Neural cell (in vitro differentiated cells): ENCODE measurements at regions not wholly inside any gene's neighbourhood (a gene's known extent, or its start where the extent isn't known, plus 50 kb on each side); places are given as distances from the start of the nearest gene placed in this dataset.

ENCODE experiments used
- H2AFZ ChIP-seq: fragments of 200-600, 300-800 bp; sonication (generic), shearing (Covaris generic); 2 replicates; pipeline ENCODE4 v1.6.0; 2014; ENCODE audit warnings: low read depth, mild to moderate bottlenecking, antibody characterized with exemption, low read length, moderate library complexity
- H3F3A ChIP-seq: fragments of 200-600 bp; shearing (Covaris generic); 2 replicates; pipeline ENCODE4 v1.6.1; 2016; ENCODE audit warnings: mild to moderate bottlenecking, moderate library complexity, mixed read lengths, antibody characterized with exemption, low read length; ENCODE audit not compliant: insufficient read depth, poor library complexity, severe bottlenecking
- H3K27ac ChIP-seq: fragments of 200-600, 300-800 bp; sonication (generic), shearing (Covaris generic); 2 replicates; pipeline ENCODE4 v1.5.1; 2014; ENCODE audit warnings: mild to moderate bottlenecking, low read length, moderate library complexity
- H3K27me3 ChIP-seq: fragments of 300-800, 200-600 bp; sonication (generic), shearing (Covaris generic); 2 replicates; pipeline ENCODE4 v1.6.0; 2014; ENCODE audit warnings: mild to moderate bottlenecking, low read depth, low read length, moderate library complexity; ENCODE audit not compliant: insufficient read depth
- H3K36me3 ChIP-seq: fragments of 300-800, 200-600 bp; sonication (generic), shearing (Covaris generic); 2 replicates; pipeline ENCODE4 v1.5.1; 2014; ENCODE audit warnings: mild to moderate bottlenecking, antibody characterized with exemption, low read length, moderate library complexity; ENCODE audit not compliant: insufficient read depth
- H3K4me2 ChIP-seq: fragments of 300-800, 200-600 bp; sonication (generic), shearing (Covaris generic); 2 replicates; pipeline ENCODE4 v1.6.0; 2014; ENCODE audit warnings: mild to moderate bottlenecking, low read length
- H3K4me3 ChIP-seq: fragments of 300-800, 200-600 bp; sonication (generic), shearing (Covaris generic); 2 replicates; pipeline ENCODE4 v1.5.1; 2014; ENCODE audit warnings: mild to moderate bottlenecking, low read length, moderate library complexity
- H3K79me2 ChIP-seq: fragments of 200-600 bp; shearing (Covaris generic); replicated peaks from 2 replicates; pipeline ENCODE4 v1.6.0; 2014; ENCODE audit warnings: mild to moderate bottlenecking, low read length, moderate library complexity; ENCODE audit not compliant: insufficient read depth
- H3K9ac ChIP-seq: fragments of 300-800, 200-600 bp; sonication (generic), shearing (Covaris generic); 2 replicates; pipeline ENCODE4 v1.6.1; 2016; ENCODE audit warnings: mild to moderate bottlenecking, low read length, mixed read lengths
- H3K9me2 ChIP-seq: fragments of 200-600 bp; shearing (Covaris generic); 2 replicates; pipeline ENCODE4 v1.6.1; 2016; ENCODE audit warnings: mild to moderate bottlenecking, low read length, mixed read lengths; ENCODE audit not compliant: insufficient read depth
- H3K9me3 ChIP-seq: fragments of 200-600, 300-800 bp; sonication (generic), shearing (Covaris generic); 2 replicates; pipeline ENCODE4 v1.6.1; 2016; ENCODE audit warnings: mild to moderate bottlenecking, mixed run types, low read length, moderate library complexity, mixed read lengths
- H4K20me1 ChIP-seq: fragments of 200-600 bp; shearing (Covaris generic); 2 replicates; pipeline ENCODE4 v1.6.1; 2016; ENCODE audit warnings: mild to moderate bottlenecking, mixed run types; ENCODE audit not compliant: insufficient read depth
- EP300 ChIP-seq: fragments of 450-650 bp; conservative IDR thresholded peaks from 2 replicates; pipeline ENCODE4 v1.6.1; 2014; ENCODE audit warnings: antibody characterized with exemption, mild to moderate bottlenecking, moderate library complexity; ENCODE audit not compliant: poor library complexity, severe bottlenecking
- EZH2 ChIP-seq: fragments of 200-600, 300-800 bp; shearing (Covaris generic), sonication (generic); IDR thresholded peaks from 2 replicates; pipeline ENCODE4 v1.6.1; 2014; ENCODE audit warnings: antibody characterized with exemption, low read length, borderline replicate concordance, mild to moderate bottlenecking; ENCODE audit not compliant: insufficient read depth, poor library complexity, severe bottlenecking
- MXI1 ChIP-seq: fragments of 450-650 bp; conservative IDR thresholded peaks from 2 replicates; pipeline ENCODE4 v1.6.1; 2014; ENCODE audit warnings: antibody characterized with exemption, mild to moderate bottlenecking; ENCODE audit not compliant: poor library complexity, severe bottlenecking
- POLR2AphosphoS5 ChIP-seq: IDR thresholded peaks from 2 replicates; pipeline ENCODE4 v1.6.1; 2012
- RAD21 ChIP-seq: fragments of 450-650 bp; conservative IDR thresholded peaks from 2 replicates; pipeline ENCODE4 v1.6.1; 2014; ENCODE audit warnings: antibody characterized with exemption, mild to moderate bottlenecking, moderate library complexity
- SMC3 ChIP-seq: fragments of 450-650 bp; conservative IDR thresholded peaks from 2 replicates; pipeline ENCODE4 v1.6.1; 2014; ENCODE audit warnings: antibody characterized with exemption, mild to moderate bottlenecking, moderate library complexity; ENCODE audit not compliant: poor library complexity
- TAF1 ChIP-seq: IDR thresholded peaks from 2 replicates; pipeline ENCODE4 v1.6.1; 2012; ENCODE audit warnings: low read depth
- TF ChIP-seq, protein P1 (sequence below): IDR thresholded peaks from 2 replicates; pipeline ENCODE4 v1.6.1; 2012; ENCODE audit warnings: borderline replicate concordance
- TF ChIP-seq, protein P2 (sequence below): fragments of 450-650 bp; IDR thresholded peaks from 2 replicates; pipeline ENCODE4 v1.5.1; 2014; ENCODE audit warnings: antibody characterized with exemption, mild to moderate bottlenecking, moderate library complexity; ENCODE audit not compliant: poor library complexity, severe bottlenecking

DNA sequence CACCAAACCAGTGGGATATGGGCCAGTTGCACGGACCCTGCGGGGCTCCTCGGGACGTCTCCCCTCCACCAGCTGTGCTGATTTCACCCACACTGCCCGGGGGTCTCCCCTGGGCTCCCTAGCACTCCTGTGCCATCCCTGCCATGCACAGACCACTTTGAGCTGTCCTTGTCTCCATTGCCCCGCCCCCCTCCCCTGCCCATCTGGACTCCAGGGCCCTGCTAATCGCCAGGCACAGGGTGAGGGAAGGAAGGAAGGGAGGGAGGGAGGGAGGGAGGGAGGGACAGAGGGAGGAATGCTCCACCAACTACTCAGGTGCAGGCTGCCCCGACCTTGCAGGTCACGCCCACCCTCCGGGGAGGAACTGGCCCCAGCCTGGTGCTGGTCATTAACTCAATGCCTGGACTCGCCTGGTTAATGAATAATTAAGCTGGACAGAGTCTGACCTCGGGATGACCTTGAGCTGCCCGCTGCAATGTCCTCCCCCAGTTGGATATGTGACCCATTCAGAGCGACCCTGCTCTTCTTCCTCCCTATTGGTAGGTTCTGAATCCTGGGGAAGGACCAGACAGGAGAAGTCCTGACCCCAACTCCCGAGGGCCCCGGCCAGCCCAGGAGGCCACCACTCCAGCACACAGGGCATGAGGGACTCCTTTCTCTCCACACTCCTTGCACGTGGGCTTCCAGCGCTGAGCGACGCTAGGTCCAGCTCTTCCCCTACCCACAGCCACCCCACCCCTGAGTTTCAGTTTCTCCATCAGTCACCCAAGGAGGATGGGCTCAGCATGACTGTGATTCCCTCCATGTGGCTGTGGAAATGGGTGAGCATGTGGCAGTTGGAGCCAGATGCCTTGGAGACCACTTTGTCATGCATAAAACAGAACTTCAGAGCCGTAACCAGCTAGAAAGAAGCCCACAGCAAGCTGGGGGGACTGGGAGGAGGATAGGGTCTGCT is 62.1 kb downstream of the C9orf50 start:
- Histone ChIP-seq H3K4me3 (no peak overlapping the region), H3F3A (no peaks in the 10 kb centered on the region), H4K20me1 (no peaks in the 10 kb centered on the region), H3K4me2 (no peak overlapping the region), H3K27me3 (no peaks in the 10 kb centered on the region), H3K9ac (no peak overlapping the region), H3K27ac (no peak overlapping the region), H2AFZ (no peak overlapping the region), H3K79me2 (no peaks in the 10 kb centered on the region), H3K9me2 (no peaks in the 10 kb centered on the region), H3K9me3 (no peaks in the 10 kb centered on the region), H3K36me3 (no peaks in the 10 kb centered on the region)
- no peak for TF ChIP-seq RAD21

DNA sequence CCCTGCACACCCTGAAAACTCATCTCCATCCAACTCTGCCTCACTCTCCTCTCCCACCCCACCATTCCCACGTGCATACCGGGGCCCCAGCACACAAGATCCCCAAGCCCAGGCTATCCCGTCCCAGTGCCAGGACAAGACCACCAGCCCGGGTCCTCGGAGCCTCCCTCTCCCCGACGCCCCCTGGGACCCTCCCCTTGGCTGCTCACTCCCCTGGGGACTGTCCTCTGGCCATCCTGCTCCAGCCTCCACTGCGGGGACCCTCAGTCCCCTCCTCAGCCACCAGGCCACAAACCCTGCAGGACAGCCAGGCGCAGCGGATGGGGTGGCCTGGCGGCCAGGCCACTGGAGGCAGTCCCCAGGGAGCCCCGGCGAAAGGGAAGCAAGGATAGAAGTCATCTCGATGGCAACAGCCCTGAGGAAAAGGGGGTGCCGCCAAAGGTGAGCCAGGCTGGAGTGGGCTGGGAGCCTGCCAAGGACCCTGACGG is 62.8 kb downstream of the C9orf50 start:
- TF ChIP-seq, protein P1, sequence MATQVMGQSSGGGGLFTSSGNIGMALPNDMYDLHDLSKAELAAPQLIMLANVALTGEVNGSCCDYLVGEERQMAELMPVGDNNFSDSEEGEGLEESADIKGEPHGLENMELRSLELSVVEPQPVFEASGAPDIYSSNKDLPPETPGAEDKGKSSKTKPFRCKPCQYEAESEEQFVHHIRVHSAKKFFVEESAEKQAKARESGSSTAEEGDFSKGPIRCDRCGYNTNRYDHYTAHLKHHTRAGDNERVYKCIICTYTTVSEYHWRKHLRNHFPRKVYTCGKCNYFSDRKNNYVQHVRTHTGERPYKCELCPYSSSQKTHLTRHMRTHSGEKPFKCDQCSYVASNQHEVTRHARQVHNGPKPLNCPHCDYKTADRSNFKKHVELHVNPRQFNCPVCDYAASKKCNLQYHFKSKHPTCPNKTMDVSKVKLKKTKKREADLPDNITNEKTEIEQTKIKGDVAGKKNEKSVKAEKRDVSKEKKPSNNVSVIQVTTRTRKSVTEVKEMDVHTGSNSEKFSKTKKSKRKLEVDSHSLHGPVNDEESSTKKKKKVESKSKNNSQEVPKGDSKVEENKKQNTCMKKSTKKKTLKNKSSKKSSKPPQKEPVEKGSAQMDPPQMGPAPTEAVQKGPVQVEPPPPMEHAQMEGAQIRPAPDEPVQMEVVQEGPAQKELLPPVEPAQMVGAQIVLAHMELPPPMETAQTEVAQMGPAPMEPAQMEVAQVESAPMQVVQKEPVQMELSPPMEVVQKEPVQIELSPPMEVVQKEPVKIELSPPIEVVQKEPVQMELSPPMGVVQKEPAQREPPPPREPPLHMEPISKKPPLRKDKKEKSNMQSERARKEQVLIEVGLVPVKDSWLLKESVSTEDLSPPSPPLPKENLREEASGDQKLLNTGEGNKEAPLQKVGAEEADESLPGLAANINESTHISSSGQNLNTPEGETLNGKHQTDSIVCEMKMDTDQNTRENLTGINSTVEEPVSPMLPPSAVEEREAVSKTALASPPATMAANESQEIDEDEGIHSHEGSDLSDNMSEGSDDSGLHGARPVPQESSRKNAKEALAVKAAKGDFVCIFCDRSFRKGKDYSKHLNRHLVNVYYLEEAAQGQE: no peak
- TF ChIP-seq POLR2AphosphoS5: no peak
- no peak for TF ChIP-seq TAF1
- no peak for TF ChIP-seq RAD21
- TF ChIP-seq, protein P2, sequence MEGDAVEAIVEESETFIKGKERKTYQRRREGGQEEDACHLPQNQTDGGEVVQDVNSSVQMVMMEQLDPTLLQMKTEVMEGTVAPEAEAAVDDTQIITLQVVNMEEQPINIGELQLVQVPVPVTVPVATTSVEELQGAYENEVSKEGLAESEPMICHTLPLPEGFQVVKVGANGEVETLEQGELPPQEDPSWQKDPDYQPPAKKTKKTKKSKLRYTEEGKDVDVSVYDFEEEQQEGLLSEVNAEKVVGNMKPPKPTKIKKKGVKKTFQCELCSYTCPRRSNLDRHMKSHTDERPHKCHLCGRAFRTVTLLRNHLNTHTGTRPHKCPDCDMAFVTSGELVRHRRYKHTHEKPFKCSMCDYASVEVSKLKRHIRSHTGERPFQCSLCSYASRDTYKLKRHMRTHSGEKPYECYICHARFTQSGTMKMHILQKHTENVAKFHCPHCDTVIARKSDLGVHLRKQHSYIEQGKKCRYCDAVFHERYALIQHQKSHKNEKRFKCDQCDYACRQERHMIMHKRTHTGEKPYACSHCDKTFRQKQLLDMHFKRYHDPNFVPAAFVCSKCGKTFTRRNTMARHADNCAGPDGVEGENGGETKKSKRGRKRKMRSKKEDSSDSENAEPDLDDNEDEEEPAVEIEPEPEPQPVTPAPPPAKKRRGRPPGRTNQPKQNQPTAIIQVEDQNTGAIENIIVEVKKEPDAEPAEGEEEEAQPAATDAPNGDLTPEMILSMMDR: no peak
- TF ChIP-seq SMC3: no peak
- no peak for TF ChIP-seq MXI1
- TF ChIP-seq EP300: no peak
- no peak for TF ChIP-seq EZH2
- H3K27me3 ChIP-seq: no peaks in the 10 kb centered on the region
- no peak overlapping the region for H3K4me2 ChIP-seq
- no peaks in the 10 kb centered on the region for H3F3A ChIP-seq
- no peaks in the 10 kb centered on the region for H3K9me3 ChIP-seq
- no peaks in the 10 kb centered on the region for H4K20me1 ChIP-seq
- no peak overlapping the region for H2AFZ ChIP-seq
- no peaks in the 10 kb centered on the region for H3K79me2 ChIP-seq
- no peak overlapping the region for H3K4me3 ChIP-seq
- H3K27ac ChIP-seq: no peak overlapping the region
- no peak overlapping the region for H3K9ac ChIP-seq
- H3K36me3 ChIP-seq: no peaks in the 10 kb centered on the region
- no peaks in the 10 kb centered on the region for H3K9me2 ChIP-seq
